GM12875 (cell line): ENCODE measurements at regions not wholly inside any gene's neighbourhood (a gene's known extent, or its start where the extent isn't known, plus 50 kb on each side); places are given as distances from the start of the nearest gene placed in this dataset.

ENCODE experiments used
- H3K4me3 ChIP-seq: one replicate; pipeline ENCODE4 v1.5.1; 2011; ENCODE audit warnings: low read depth, low read length, control low read depth
- TF ChIP-seq, protein P1 (sequence below): IDR thresholded peaks from 2 replicates; pipeline ENCODE4 v1.5.1; 2011; ENCODE audit warnings: low read depth, mild to moderate bottlenecking, control low read depth, inconsistent platforms, low read length, moderate library complexity, borderline replicate concordance; ENCODE audit not compliant: insufficient read depth

DNA sequence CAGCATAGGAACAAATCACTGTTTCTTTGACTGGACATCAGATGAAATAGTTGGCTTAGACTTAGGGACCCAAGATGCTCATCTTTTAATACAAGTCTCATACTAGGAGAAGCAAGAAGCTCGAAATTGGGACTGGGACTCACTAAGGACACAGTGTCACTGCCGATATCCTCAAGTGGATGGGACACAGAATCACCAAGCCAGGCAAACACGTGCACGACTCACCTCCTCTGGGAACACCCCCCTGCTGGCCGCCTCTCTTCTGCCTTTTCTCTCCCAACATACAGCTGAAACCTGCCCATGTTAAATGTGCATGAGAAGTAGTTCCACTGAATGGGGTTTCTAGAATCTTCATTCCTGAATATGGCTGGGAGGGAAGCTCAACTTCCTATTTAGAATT is 106.6 kb upstream of the FAM204A start:
- TF ChIP-seq, protein P1, sequence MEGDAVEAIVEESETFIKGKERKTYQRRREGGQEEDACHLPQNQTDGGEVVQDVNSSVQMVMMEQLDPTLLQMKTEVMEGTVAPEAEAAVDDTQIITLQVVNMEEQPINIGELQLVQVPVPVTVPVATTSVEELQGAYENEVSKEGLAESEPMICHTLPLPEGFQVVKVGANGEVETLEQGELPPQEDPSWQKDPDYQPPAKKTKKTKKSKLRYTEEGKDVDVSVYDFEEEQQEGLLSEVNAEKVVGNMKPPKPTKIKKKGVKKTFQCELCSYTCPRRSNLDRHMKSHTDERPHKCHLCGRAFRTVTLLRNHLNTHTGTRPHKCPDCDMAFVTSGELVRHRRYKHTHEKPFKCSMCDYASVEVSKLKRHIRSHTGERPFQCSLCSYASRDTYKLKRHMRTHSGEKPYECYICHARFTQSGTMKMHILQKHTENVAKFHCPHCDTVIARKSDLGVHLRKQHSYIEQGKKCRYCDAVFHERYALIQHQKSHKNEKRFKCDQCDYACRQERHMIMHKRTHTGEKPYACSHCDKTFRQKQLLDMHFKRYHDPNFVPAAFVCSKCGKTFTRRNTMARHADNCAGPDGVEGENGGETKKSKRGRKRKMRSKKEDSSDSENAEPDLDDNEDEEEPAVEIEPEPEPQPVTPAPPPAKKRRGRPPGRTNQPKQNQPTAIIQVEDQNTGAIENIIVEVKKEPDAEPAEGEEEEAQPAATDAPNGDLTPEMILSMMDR: no peak
- H3K4me3 ChIP-seq: no peak overlapping the region

DNA sequence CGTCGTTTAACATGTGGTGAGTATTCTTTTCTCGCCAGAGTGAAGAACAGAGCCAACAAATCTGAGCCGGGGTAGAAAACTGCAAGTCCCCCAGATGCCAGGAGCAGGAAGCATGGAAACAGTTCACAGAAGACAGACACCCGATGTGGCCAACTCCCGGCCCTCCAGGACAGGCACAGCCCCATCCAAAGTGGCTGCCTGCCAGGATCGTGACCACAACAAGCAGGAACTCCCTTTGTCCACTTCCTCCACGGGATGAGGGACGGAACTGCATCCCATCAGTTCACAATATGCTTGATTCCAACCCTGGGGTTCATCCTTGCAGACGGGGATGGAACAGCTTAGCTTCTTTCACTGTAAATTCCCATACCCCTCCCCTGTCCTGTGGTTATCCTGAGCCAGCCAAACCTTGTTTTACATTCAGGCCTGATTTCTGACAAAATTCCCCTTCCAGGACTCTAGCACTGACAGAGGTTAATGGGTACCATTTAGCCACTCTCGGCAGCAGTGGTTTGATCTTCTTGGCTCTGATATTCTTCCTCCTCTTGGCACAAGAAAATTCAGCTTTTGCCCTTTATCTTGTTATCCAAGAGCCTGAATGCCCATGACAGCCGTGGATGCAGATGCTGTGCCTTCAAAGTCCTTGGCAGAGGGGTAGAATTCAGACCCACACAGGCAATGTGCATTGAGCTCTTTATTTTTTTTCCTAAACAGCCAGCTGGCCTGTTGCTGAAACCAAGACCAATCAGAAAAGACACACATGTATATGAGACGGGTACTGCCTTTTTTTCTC is 105.5 kb upstream of the FAM204A start:
- TF ChIP-seq, protein P1: no peak
- no peak overlapping the region for H3K4me3 ChIP-seq

- TF ChIP-seq, protein P1: no peak
- no peak overlapping the region for H3K4me3 ChIP-seq
Observed at GRCh38 chr10:118445535-118445934, 103.4 kb upstream of the FAM204A start.

- TF ChIP-seq, protein P1: no peak
Observed at GRCh38 chr10:118444069-118444468, 101.9 kb upstream of the FAM204A start.

DNA sequence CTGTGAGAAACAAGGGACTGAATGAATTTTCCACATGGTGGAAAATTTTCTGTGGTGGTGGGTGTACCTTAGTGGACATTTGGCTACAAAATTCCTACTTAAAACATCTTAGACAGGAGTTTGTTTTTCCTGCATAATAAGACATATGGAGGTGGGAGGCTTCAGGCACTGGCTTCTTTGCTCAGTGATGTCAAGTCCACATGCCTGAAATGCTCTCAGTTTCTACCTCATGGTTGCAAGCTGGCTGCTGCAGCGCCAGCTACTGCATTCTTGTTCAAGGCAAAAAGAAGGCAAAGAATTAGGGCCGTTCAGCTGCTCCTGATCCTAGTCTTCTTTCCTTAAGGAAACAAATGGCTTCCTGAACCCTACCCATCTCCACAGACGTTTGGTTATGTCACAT is 99.9 kb upstream of the FAM204A start:
- TF ChIP-seq, protein P1: no peak
- no peak overlapping the region for H3K4me3 ChIP-seq

More at GRCh38 chr10:118444069-118444468, 101.9 kb upstream of the FAM204A start:
- no peak overlapping the region for H3K4me3 ChIP-seq

DNA sequence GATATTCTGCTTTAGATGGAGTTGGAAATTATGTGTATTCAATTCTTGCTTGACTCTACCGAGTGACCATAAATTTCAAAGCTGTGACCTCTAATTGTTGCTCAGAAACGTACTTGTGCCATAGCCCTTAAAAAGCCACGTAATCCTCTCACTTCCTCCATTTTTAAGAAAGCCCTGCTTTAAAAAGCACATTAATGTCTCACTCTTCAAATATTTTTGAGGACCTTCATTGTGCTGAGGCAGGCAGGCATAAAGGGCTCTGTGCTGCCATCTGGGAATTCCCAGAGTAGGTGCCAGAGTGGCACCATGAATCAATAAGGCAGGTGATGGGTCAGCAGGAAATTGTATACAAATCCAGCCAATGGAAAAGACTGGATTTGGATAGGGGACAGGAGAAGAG is 97.7 kb upstream of the FAM204A start:
- H3K4me3 ChIP-seq: no peak overlapping the region
- TF ChIP-seq, protein P1: no peak

DNA sequence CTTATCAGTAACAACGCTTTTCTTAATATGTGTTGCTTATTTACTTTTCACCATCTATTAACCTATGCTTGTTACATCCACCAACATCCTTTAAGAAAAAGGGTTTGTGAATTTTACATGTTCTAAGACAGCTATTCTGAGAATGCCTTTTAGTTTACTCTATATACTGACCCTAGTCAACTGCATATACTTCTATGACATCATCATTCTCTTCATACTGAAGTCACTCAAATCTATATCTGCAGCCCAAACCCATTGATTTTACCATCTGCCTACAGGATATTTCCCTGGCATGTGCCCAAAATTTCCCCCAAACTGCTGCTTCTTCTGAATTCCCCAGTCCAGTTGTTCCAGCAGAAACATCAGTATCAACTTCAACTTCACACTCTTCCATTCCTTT is 94.6 kb upstream of the FAM204A start:
- TF ChIP-seq, protein P1: no peak
- H3K4me3 ChIP-seq: no peak overlapping the region
